WTC11 (cell line): ENCODE measurements at regions not wholly inside any gene's neighbourhood (a gene's known extent, or its start where the extent isn't known, plus 50 kb on each side); places are given as distances from the start of the nearest gene placed in this dataset.

Experiments used
- ATAC-seq: fragments of 200-7000 bp; cut with Tn5 transposase; 2 replicates; pipeline ENCODE4 v1.10.0; 2021; ENCODE audit warnings: mild to moderate bottlenecking, moderate library complexity
- CTCF ChIA-PET: fragments of 300-600 bp; sonication (Branson Sonifier 250); formaldehyde crosslinking; loops from one replicate; lab custom pipeline; 2021; ENCODE audit warnings: antibody characterized with exemption; lab: Charles Lee
- POLR2A ChIA-PET: fragments of 350-600 bp; sonication (Branson Sonifier 250); formaldehyde crosslinking; loops from one replicate; lab custom pipeline; 2021; ENCODE audit warnings: antibody characterized with exemption; lab: Charles Lee
- DNase-seq: peaks from one replicate; pipeline ENCODE4 v3.0.0; 2021; ENCODE audit warnings: low spot score
- H3K27ac Mint-ChIP-seq: 2 replicates; pipeline ENCODE4 v1.8.0; 2021; ENCODE audit warnings: mixed read lengths
- H3K27me3 Mint-ChIP-seq: 2 replicates; pipeline ENCODE4 v1.8.0; 2021; ENCODE audit warnings: low read depth, mild to moderate bottlenecking, moderate library complexity, mixed read lengths
- H3K36me3 Mint-ChIP-seq: 2 replicates; pipeline ENCODE4 v1.8.0; 2021; ENCODE audit warnings: mixed read lengths
- H3K4me1 Mint-ChIP-seq: 2 replicates; pipeline ENCODE4 v1.8.0; 2022; ENCODE audit warnings: mixed read lengths
- H3K4me3 Mint-ChIP-seq: 2 replicates; pipeline ENCODE4 v1.8.0; 2021; ENCODE audit warnings: mild to moderate bottlenecking, moderate library complexity, mixed read lengths
- H3K9me3 Mint-ChIP-seq: 2 replicates; pipeline ENCODE4 v1.8.0; 2021; ENCODE audit warnings: mixed read lengths
- AR ChIP-seq: fragments of 250-450 bp; sonication (Bioruptor Pico); IDR thresholded peaks from 2 replicates; pipeline ENCODE4 v1.9.0; 2021; ENCODE audit warnings: mild to moderate bottlenecking
- CBFB ChIP-seq: sonication (generic); formaldehyde crosslinking; IDR thresholded peaks from 2 replicates; pipeline ENCODE4 v1.8.1; 2022; ENCODE audit warnings: mild to moderate bottlenecking, low read depth, missing genetic modification reagents
- CDX4 ChIP-seq: fragments of 250-450 bp; sonication (Bioruptor Pico); IDR thresholded peaks from 2 replicates; pipeline ENCODE4 v1.9.0; 2021; ENCODE audit warnings: moderate library complexity, mild to moderate bottlenecking, inconsistent platforms, borderline replicate concordance
- ESRRA ChIP-seq: sonication (generic); formaldehyde crosslinking; IDR thresholded peaks from 2 replicates; pipeline ENCODE4 v1.8.1; 2022; ENCODE audit warnings: mild to moderate bottlenecking, missing genetic modification reagents, borderline replicate concordance
- ETV6 ChIP-seq: sonication (generic); formaldehyde crosslinking; IDR thresholded peaks from 2 replicates; pipeline ENCODE4 v1.8.1; 2022; ENCODE audit warnings: mild to moderate bottlenecking, missing genetic modification reagents
- FOXP4 ChIP-seq: sonication (generic); formaldehyde crosslinking; IDR thresholded peaks from 2 replicates; pipeline ENCODE4 v1.8.0; 2022; ENCODE audit warnings: mild to moderate bottlenecking, missing genetic modification reagents
- HMGA2 ChIP-seq: fragments of 250-450 bp; sonication (Bioruptor Pico); IDR thresholded peaks from 2 replicates; pipeline ENCODE4 v1.4.0; 2021; ENCODE audit warnings: mild to moderate bottlenecking, moderate library complexity
- IRF1 ChIP-seq: sonication (generic); formaldehyde crosslinking; IDR thresholded peaks from 2 replicates; pipeline ENCODE4 v1.8.0; 2023; ENCODE audit warnings: missing genetic modification reagents
- NR2C2 ChIP-seq: sonication (generic); formaldehyde crosslinking; IDR thresholded peaks from 2 replicates; pipeline ENCODE4 v1.8.0; 2022; ENCODE audit warnings: mild to moderate bottlenecking, missing genetic modification reagents
- RORB ChIP-seq: fragments of 250-450 bp; sonication (Bioruptor Pico); IDR thresholded peaks from 2 replicates; pipeline ENCODE4 v1.9.0; 2021; ENCODE audit warnings: mild to moderate bottlenecking
- SMAD3 ChIP-seq: sonication (generic); formaldehyde crosslinking; IDR thresholded peaks from 2 replicates; pipeline ENCODE4 v1.8.0; 2022; ENCODE audit warnings: missing genetic modification reagents, mild to moderate bottlenecking, borderline replicate concordance
- SOX15 ChIP-seq: fragments of 250-450 bp; sonication (Bioruptor Pico); IDR thresholded peaks from 2 replicates; pipeline ENCODE4 v1.9.0; 2021; ENCODE audit warnings: mild to moderate bottlenecking
- SP1 ChIP-seq: sonication (generic); formaldehyde crosslinking; conservative IDR thresholded peaks from 2 replicates; pipeline ENCODE4 v1.8.1; 2022; ENCODE audit warnings: missing genetic modification reagents
- TEAD1 ChIP-seq: sonication (generic); formaldehyde crosslinking; IDR thresholded peaks from 2 replicates; pipeline ENCODE4 v1.8.0; 2022; ENCODE audit warnings: mild to moderate bottlenecking, missing genetic modification reagents
- USF1 ChIP-seq: sonication (generic); formaldehyde crosslinking; IDR thresholded peaks from 2 replicates; pipeline ENCODE4 v1.8.0; 2022; ENCODE audit warnings: mild to moderate bottlenecking, missing genetic modification reagents
- USF2 ChIP-seq: sonication (generic); formaldehyde crosslinking; IDR thresholded peaks from 2 replicates; pipeline ENCODE4 v1.8.1; 2023; ENCODE audit warnings: mild to moderate bottlenecking, missing genetic modification reagents, moderate library complexity
- ZNF263 ChIP-seq: sonication (generic); formaldehyde crosslinking; IDR thresholded peaks from 2 replicates; pipeline ENCODE4 v1.8.1; 2022; ENCODE audit warnings: low read depth, mild to moderate bottlenecking, moderate library complexity, missing genetic modification reagents
- ZNF512 ChIP-seq: sonication (generic); formaldehyde crosslinking; IDR thresholded peaks from 2 replicates; pipeline ENCODE4 v1.8.1; 2022; ENCODE audit warnings: missing genetic modification reagents, borderline replicate concordance
- TF ChIP-seq, protein P1 (sequence below): sonication (generic); formaldehyde crosslinking; IDR thresholded peaks from 2 replicates; pipeline ENCODE4 v1.8.1; 2023; ENCODE audit warnings: mild to moderate bottlenecking, moderate library complexity, missing genetic modification reagents
- TF ChIP-seq, protein P2 (sequence below): sonication (generic); formaldehyde crosslinking; IDR thresholded peaks from 2 replicates; pipeline ENCODE4 v1.8.1; 2023; ENCODE audit warnings: mild to moderate bottlenecking, missing genetic modification reagents, moderate library complexity

DNA sequence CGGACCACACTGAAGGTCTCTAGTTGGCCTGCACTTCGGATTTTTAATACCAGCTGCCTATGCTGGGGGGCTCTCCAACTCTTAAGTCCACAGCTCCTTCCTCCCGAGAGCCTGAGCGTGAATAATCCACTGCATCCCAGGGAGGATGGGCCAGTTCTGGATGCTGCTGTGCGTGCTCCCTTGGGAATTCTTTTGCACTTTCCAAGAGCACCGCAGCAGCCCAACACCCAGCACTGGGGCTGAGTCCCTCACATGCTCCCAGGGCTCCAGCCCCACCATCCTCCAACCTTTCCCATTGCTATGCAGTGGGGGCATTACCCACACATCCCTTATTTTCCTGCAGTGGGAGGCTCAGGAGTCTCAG, 136.4 kb upstream of the IQSEC1 start (continued):
- no peak for TF ChIP-seq SP1 (CRISPR knock-in tag)
- no peak for TF ChIP-seq ZNF512 (CRISPR knock-in tag)
- no peak for TF ChIP-seq IRF1
- TF ChIP-seq, protein P1, sequence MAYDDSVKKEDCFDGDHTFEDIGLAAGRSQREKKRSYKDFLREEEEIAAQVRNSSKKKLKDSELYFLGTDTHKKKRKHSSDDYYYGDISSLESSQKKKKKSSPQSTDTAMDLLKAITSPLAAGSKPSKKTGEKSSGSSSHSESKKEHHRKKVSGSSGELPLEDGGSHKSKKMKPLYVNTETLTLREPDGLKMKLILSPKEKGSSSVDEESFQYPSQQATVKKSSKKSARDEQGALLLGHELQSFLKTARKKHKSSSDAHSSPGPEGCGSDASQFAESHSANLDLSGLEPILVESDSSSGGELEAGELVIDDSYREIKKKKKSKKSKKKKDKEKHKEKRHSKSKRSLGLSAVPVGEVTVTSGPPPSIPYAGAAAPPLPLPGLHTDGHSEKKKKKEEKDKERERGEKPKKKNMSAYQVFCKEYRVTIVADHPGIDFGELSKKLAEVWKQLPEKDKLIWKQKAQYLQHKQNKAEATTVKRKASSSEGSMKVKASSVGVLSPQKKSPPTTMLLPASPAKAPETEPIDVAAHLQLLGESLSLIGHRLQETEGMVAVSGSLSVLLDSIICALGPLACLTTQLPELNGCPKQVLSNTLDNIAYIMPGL = no peak
- no peak for TF ChIP-seq SMAD3 (CRISPR knock-in tag)
- TF ChIP-seq CDX4 (CRISPR knock-in tag) = no peak
- no peak for TF ChIP-seq USF1 (CRISPR knock-in tag)
- no peak for TF ChIP-seq HMGA2 (CRISPR knock-in tag)

DNA sequence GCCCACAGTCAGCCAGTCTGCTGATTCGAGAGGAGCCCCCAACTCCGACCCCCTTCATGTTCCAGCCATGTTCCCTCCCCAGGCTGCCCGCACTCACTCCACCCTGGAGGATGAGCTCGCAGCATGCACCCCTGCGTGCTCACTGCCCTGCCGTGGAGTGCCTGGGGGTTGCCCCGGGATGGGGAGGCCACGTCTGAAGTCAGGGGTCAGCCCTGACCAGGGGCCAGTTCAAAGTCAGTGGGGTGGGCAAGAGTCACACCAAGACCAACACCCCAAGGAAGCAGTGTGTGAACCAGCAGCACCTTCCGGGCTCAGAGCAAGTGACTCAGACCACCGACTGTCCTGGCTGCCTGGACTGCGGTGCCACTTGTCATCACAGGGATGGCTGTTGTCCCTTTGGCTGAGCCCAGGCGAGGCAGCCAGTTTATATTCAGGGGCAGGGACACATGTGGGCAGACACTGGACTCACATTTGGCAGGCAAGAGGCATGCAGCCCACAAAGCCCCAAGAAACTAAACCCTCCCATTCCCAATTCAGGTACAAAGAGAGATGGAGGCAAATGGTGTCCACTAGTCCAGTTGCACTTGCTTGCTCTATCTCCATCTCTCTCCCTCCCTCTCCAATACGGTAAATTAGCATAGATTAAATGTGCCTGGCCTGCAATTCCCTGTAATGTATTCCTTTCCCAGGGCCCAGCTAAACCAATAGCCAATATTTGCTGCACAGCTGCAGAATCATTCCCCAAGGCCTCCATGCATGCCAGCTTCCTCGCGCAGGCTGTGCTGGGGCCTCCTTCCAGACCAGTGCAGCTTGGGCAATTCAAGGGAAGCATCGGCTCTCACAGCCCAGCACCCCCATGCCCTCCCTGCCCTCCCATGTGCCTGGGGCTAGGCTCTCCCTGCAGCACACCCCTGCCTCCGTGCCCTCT, 135.7 kb upstream of the IQSEC1 start:
- ChIA-PET CTCF (interaction anchor here (0.5 to 1.5 kb wide), 6 partner anchors 13 to 243 kb away, joined by 3 to 6 read pairs (median 4); no protein-coding TSS in a partner anchor), POLR2A (no interaction called here)
- Mint-ChIP-seq H3K4me3 (no peak overlapping the region), H3K4me1 (peaks cover 5% of the 10 kb centered on the region; the same call in 1 of the 2 replicates), H3K27ac (no peak overlapping the region; the same call in 1 of the 2 replicates), H3K9me3 (no peaks in the 10 kb centered on the region), H3K27me3 (no peaks in the 10 kb centered on the region), H3K36me3 (no peaks in the 10 kb centered on the region)
- ATAC-seq (no peak), DNase-seq (no peak)
- TF ChIP-seq, protein P2, sequence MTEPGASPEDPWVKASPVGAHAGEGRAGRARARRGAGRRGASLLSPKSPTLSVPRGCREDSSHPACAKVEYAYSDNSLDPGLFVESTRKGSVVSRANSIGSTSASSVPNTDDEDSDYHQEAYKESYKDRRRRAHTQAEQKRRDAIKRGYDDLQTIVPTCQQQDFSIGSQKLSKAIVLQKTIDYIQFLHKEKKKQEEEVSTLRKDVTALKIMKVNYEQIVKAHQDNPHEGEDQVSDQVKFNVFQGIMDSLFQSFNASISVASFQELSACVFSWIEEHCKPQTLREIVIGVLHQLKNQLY (CRISPR knock-in tag) = no peak
- TF ChIP-seq TEAD1 (CRISPR knock-in tag) = no peak
- TF ChIP-seq USF2 = no peak
- no peak for TF ChIP-seq CBFB (CRISPR knock-in tag)
- TF ChIP-seq ETV6 (CRISPR knock-in tag) = no peak
- TF ChIP-seq NR2C2 = no peak
- TF ChIP-seq FOXP4 = no peak
- no peak for TF ChIP-seq AR (CRISPR knock-in tag)
- no peak for TF ChIP-seq ESRRA (CRISPR knock-in tag)
- no peak for TF ChIP-seq RORB (CRISPR knock-in tag)
- no peak for TF ChIP-seq SOX15 (CRISPR knock-in tag)
- TF ChIP-seq ZNF263 (CRISPR knock-in tag) = no peak
